GM23338 (cell line): ENCODE measurements at regions not wholly inside any gene's neighbourhood (a gene's known extent, or its start where the extent isn't known, plus 50 kb on each side); places are given as distances from the start of the nearest gene placed in this dataset.

Experiments used
- ATAC-seq: fragments of 200-7000 bp; cut with Tn5 transposase; 3 replicates; pipeline ENCODE4 v1.9.1; 2020
- DNase-seq: peaks from one replicate; pipeline ENCODE4 v3.0.0-alpha.2; 2015; ENCODE audit warnings: low spot score
- H2AFZ ChIP-seq: fragments of 200-600 bp; sonication (generic); 2 replicates; pipeline ENCODE4 v1.8.0; 2016; ENCODE audit warnings: antibody characterized with exemption, mild to moderate bottlenecking, moderate library complexity
- H3F3A ChIP-seq: fragments of 200-600 bp; sonication (generic); replicated peaks from 2 replicates; pipeline ENCODE4 v1.8.0; 2017; ENCODE audit warnings: antibody characterized with exemption, mixed run types, low read depth
- H3K27ac ChIP-seq: fragments of 200-600 bp; sonication (generic); 2 replicates; pipeline ENCODE4 v1.6.1; 2016; ENCODE audit warnings: low read depth
- H3K27me3 ChIP-seq: fragments of 200-600 bp; sonication (generic); 2 replicates; pipeline ENCODE4 v1.8.0; 2016; ENCODE audit warnings: mild to moderate bottlenecking, mixed run types, moderate library complexity; ENCODE audit not compliant: insufficient read depth
- H3K36me3 ChIP-seq: fragments of 200-600 bp; sonication (generic); 2 replicates; pipeline ENCODE4 v1.8.0; 2016; ENCODE audit warnings: mild to moderate bottlenecking; ENCODE audit not compliant: insufficient read depth
- H3K4me1 ChIP-seq: fragments of 200-600 bp; sonication (generic); 2 replicates; pipeline ENCODE4 v1.8.0; 2016; ENCODE audit warnings: mild to moderate bottlenecking, moderate library complexity; ENCODE audit not compliant: insufficient read depth
- H3K4me2 ChIP-seq: fragments of 200-600 bp; sonication (generic); 2 replicates; pipeline ENCODE4 v1.7.1; 2017; ENCODE audit warnings: mixed run types
- H3K4me3 ChIP-seq: fragments of 200-600 bp; sonication (generic); 2 replicates; pipeline ENCODE4 v1.6.1; 2016; ENCODE audit warnings: mixed run types
- H3K79me2 ChIP-seq: fragments of 200-600 bp; sonication (generic); replicated peaks from 2 replicates; pipeline ENCODE4 v1.8.0; 2017; ENCODE audit warnings: mild to moderate bottlenecking; ENCODE audit not compliant: insufficient read depth
- H3K9me2 ChIP-seq: fragments of 200-600 bp; sonication (generic); 2 replicates; pipeline ENCODE4 v1.8.0; 2017; ENCODE audit not compliant: insufficient read depth
- H4K20me1 ChIP-seq: fragments of 200-600 bp; sonication (generic); replicated peaks from 2 replicates; pipeline ENCODE4 v1.8.0; 2017; ENCODE audit warnings: mild to moderate bottlenecking; ENCODE audit not compliant: insufficient read depth
- H3K27ac Mint-ChIP-seq: 2 replicates; pipeline ENCODE4 v1.8.0; 2020; ENCODE audit warnings: inconsistent platforms, mild to moderate bottlenecking, moderate library complexity, mixed read lengths
- H3K27me3 Mint-ChIP-seq: 3 replicates; pipeline ENCODE4 v1.8.0; 2022; ENCODE audit warnings: low read depth, mild to moderate bottlenecking, moderate library complexity, mixed read lengths, inconsistent platforms; ENCODE audit not compliant: insufficient read depth, poor library complexity
- H3K36me3 Mint-ChIP-seq: 3 replicates; pipeline ENCODE4 v1.8.0; 2021; ENCODE audit warnings: low read depth, mild to moderate bottlenecking, inconsistent platforms, moderate library complexity, mixed read lengths
- H3K4me1 Mint-ChIP-seq: 3 replicates; pipeline ENCODE4 v1.8.0; 2020; ENCODE audit warnings: mild to moderate bottlenecking, inconsistent platforms, mixed read lengths
- H3K4me3 Mint-ChIP-seq: 3 replicates; pipeline ENCODE4 v1.8.0; 2021; ENCODE audit warnings: moderate library complexity, mild to moderate bottlenecking, inconsistent platforms, mixed read lengths
- H3K9me3 Mint-ChIP-seq: 3 replicates; pipeline ENCODE4 v1.8.0; 2020; ENCODE audit warnings: moderate library complexity, mild to moderate bottlenecking, inconsistent platforms, mixed read lengths
- CREB1 ChIP-seq: fragments of 250-450 bp; sonication (Bioruptor Pico); IDR thresholded peaks from 2 replicates; pipeline ENCODE4 v1.5.0; 2020; ENCODE audit warnings: low read depth, mild to moderate bottlenecking, moderate library complexity
- CTCF ChIP-seq, 2 experiments: fragments of 200-600 bp in 1 of 2; sonication (generic) in 1 of 2; conservative IDR thresholded peaks; 2 replicates each; pipeline versions ENCODE4 v1.5.1 to v1.6.1; 2016 to 2017; ENCODE audit warnings: antibody characterized with exemption in 2 of 2, low read depth in 2 of 2, mild to moderate bottlenecking in 2 of 2, moderate library complexity in 1 of 2
- ETS1 ChIP-seq: IDR thresholded peaks from 2 replicates; pipeline ENCODE4 v1.6.1; 2016; ENCODE audit warnings: antibody characterized with exemption
- JUNB ChIP-seq: IDR thresholded peaks from one replicate; pipeline ENCODE4 v1.6.1; 2016; ENCODE audit warnings: antibody characterized with exemption; ENCODE audit not compliant: unreplicated experiment
- NANOG ChIP-seq: IDR thresholded peaks from 2 replicates; pipeline ENCODE4 v1.6.1; 2016; ENCODE audit warnings: antibody characterized with exemption, borderline replicate concordance
- REST ChIP-seq: IDR thresholded peaks from one replicate; pipeline ENCODE4 v1.6.1; 2018; ENCODE audit warnings: antibody characterized with exemption; ENCODE audit not compliant: unreplicated experiment
- STAT1 ChIP-seq: IDR thresholded peaks from one replicate; pipeline ENCODE4 v1.6.1; 2016; ENCODE audit warnings: antibody characterized with exemption; ENCODE audit not compliant: unreplicated experiment
- ZNF114 ChIP-seq: fragments of 250-450 bp; sonication (Bioruptor Pico); IDR thresholded peaks from 2 replicates; pipeline ENCODE4 v1.5.0; 2020; ENCODE audit warnings: mild to moderate bottlenecking, moderate library complexity
- ZNF331 ChIP-seq: fragments of 250-450 bp; sonication (Bioruptor Pico); IDR thresholded peaks from 2 replicates; pipeline ENCODE4 v1.5.0; 2020; ENCODE audit warnings: low read depth, mild to moderate bottlenecking, moderate library complexity
- ZNF462 ChIP-seq: fragments of 250-450 bp; sonication (Bioruptor Pico); IDR thresholded peaks from 2 replicates; pipeline ENCODE4 v1.5.0; 2020; ENCODE audit warnings: mild to moderate bottlenecking, moderate library complexity

- Histone ChIP-seq H3K79me2 (no peaks in the 10 kb centered on the region), H3K4me2 (no peak overlapping the region), H2AFZ (no peak overlapping the region), H3K9me2 (no peaks in the 10 kb centered on the region), H3K4me3 (no peak overlapping the region), H3K27ac (no peak overlapping the region), H3K36me3 (no peaks in the 10 kb centered on the region), H3F3A (no peaks in the 10 kb centered on the region), H3K4me1 (no peaks in the 10 kb centered on the region), H3K27me3 (no peaks in the 10 kb centered on the region), H4K20me1 (no peaks in the 10 kb centered on the region)
- 0 out of 3 replicates have a peak, but pooled peaks cover 2% of the 10 kb centered on the region for H3K4me1 Mint-ChIP-seq
- no peak for TF ChIP-seq CTCF (conservative IDR thresholded peaks at IDR 0.05; ENCODE audit: low read depth in 2 of 2)
- TF ChIP-seq ZNF331 (CRISPR knock-in tag) = no peak
- TF ChIP-seq NANOG = no peak
- TF ChIP-seq ETS1 = no peak
- no peak for TF ChIP-seq STAT1
- TF ChIP-seq REST = no peak
- TF ChIP-seq ZNF462 (CRISPR knock-in tag) = no peak
- no peak for TF ChIP-seq JUNB
- no peak for TF ChIP-seq CREB1 (CRISPR knock-in tag)
- no peak for TF ChIP-seq ZNF114 (CRISPR knock-in tag)
- ATAC-seq (no peak), DNase-seq (no peak)
- H3K36me3 Mint-ChIP-seq = no peaks in the 10 kb centered on the region
- H3K4me3 Mint-ChIP-seq = no peak overlapping the region
- peaks cover 10% of the 10 kb centered on the region for H3K27me3 Mint-ChIP-seq
- H3K27ac Mint-ChIP-seq = no peak overlapping the region
- H3K9me3 Mint-ChIP-seq = peaks cover 4% of the 10 kb centered on the region; the same call in 2 of the 3 replicates
These were observed 57.9 kb upstream of the FOXF1 start for GRCh38 chr16:86452451-86452850.
